Skeletal muscle satellite cell (primary cell): ENCODE measurements at regions not wholly inside any gene's neighbourhood (a gene's known extent, or its start where the extent isn't known, plus 50 kb on each side); places are given as distances from the start of the nearest gene placed in this dataset.
"Not testable (repeated sequence)": the region's sequence is repeated elsewhere in the genome, so short reads cannot be mapped to it uniquely, and the experiment has no call there.

Experiments used
- H3K27me3 ChIP-seq: 2 replicates; pipeline ENCODE4 v1.7.0; 2013; ENCODE audit warnings: low read length; ENCODE audit not compliant: control insufficient read depth, insufficient read depth
- H3K36me3 ChIP-seq: 2 replicates; pipeline ENCODE4 v1.7.0; 2013; ENCODE audit warnings: mild to moderate bottlenecking, control low read depth, low read length; ENCODE audit not compliant: insufficient read depth
- H3K4me1 ChIP-seq: 2 replicates; pipeline ENCODE4 v1.7.0; 2013; ENCODE audit warnings: low read length; ENCODE audit not compliant: control insufficient read depth, insufficient read depth
- H3K4me2 ChIP-seq: 2 replicates; pipeline ENCODE4 v1.7.0; 2013; ENCODE audit warnings: mild to moderate bottlenecking, low read length
- H3K4me3 ChIP-seq: 2 replicates; pipeline ENCODE4 v1.7.0; 2013; ENCODE audit warnings: low read length
- H3K9ac ChIP-seq: 2 replicates; pipeline ENCODE4 v1.7.0; 2013; ENCODE audit warnings: mild to moderate bottlenecking, low read depth, low read length, moderate library complexity
- H3K9me3 ChIP-seq: replicated peaks from 2 replicates; pipeline ENCODE4 v1.7.0; 2013; ENCODE audit warnings: mild to moderate bottlenecking, control low read depth, low read length

GRCh38 chr22:22193923-22194322, 50.7 kb upstream of the VPREB1 start:
- no peak overlapping the region for H3K4me2 ChIP-seq
- H3K4me3 ChIP-seq = no peak overlapping the region
- no peaks in the 10 kb centered on the region for H3K36me3 ChIP-seq
- no peaks in the 10 kb centered on the region for H3K9me3 ChIP-seq
- no peaks in the 10 kb centered on the region for H3K4me1 ChIP-seq
- H3K27me3 ChIP-seq = peaks cover 18% of the 10 kb centered on the region
- H3K9ac ChIP-seq = no peak overlapping the region

GRCh38 chr22:22193462-22193861, 51.1 kb upstream of the VPREB1 start:
- not testable (repeated sequence) for H3K9me3 ChIP-seq, H3K36me3 ChIP-seq, H3K4me3 ChIP-seq, H3K9ac ChIP-seq, H3K4me1 ChIP-seq, H3K4me2 ChIP-seq
- H3K27me3 ChIP-seq = peaks cover 14% of the 10 kb centered on the region

GRCh38 chr22:22193006-22193405, 51.6 kb upstream of the VPREB1 start:
- not testable (repeated sequence) for H3K4me1 ChIP-seq, H3K4me2 ChIP-seq, H3K9ac ChIP-seq, H3K9me3 ChIP-seq, H3K4me3 ChIP-seq, H3K36me3 ChIP-seq
- peaks cover 11% of the 10 kb centered on the region for H3K27me3 ChIP-seq

- H3K4me2 ChIP-seq, H3K9ac ChIP-seq, H3K9me3 ChIP-seq, H3K36me3 ChIP-seq, H3K4me1 ChIP-seq, H3K4me3 ChIP-seq: not testable (repeated sequence)
- peaks cover 26% of the 10 kb centered on the region for H3K27me3 ChIP-seq
These were observed 54.8 kb upstream of the VPREB1 start for GRCh38 chr22:22189796-22190195.

- not testable (repeated sequence) for H3K9me3 ChIP-seq, H3K36me3 ChIP-seq, H3K4me2 ChIP-seq, H3K4me3 ChIP-seq, H3K9ac ChIP-seq, H3K4me1 ChIP-seq
- peaks cover 45% of the 10 kb centered on the region for H3K27me3 ChIP-seq
These were observed 56.7 kb upstream of the VPREB1 start for GRCh38 chr22:22187863-22188262.

- H3K4me2 ChIP-seq = no peak overlapping the region
- no peaks in the 10 kb centered on the region for H3K36me3 ChIP-seq
- no peaks in the 10 kb centered on the region for H3K4me1 ChIP-seq
- H3K9me3 ChIP-seq = no peaks in the 10 kb centered on the region
- no peak overlapping the region for H3K9ac ChIP-seq
- no peak overlapping the region for H3K4me3 ChIP-seq
- H3K27me3 ChIP-seq = peaks cover 51% of the 10 kb centered on the region
These were observed 57.3 kb upstream of the VPREB1 start for GRCh38 chr22:22187299-22187698.

GRCh38 chr22:22185844-22186499, 58.6 kb upstream of the VPREB1 start:
- Histone ChIP-seq H3K4me1 (no peaks in the 10 kb centered on the region), H3K9me3 (no peaks in the 10 kb centered on the region), H3K9ac (no peak overlapping the region), H3K4me3 (no peak overlapping the region), H3K27me3 (peaks cover 63% of the 10 kb centered on the region), H3K36me3 (no peaks in the 10 kb centered on the region), H3K4me2 (no peak overlapping the region)

- Histone ChIP-seq H3K9ac (no peak overlapping the region), H3K4me2 (no peak overlapping the region), H3K4me3 (no peak overlapping the region), H3K9me3 (no peaks in the 10 kb centered on the region), H3K27me3 (peaks cover 69% of the 10 kb centered on the region), H3K4me1 (no peaks in the 10 kb centered on the region), H3K36me3 (no peaks in the 10 kb centered on the region)
These were observed 59.4 kb upstream of the VPREB1 start for GRCh38 chr22:22185217-22185616.

- peaks cover 76% of the 10 kb centered on the region for H3K27me3 ChIP-seq
- H3K9me3 ChIP-seq = no peaks in the 10 kb centered on the region
These were observed 60.2 kb upstream of the VPREB1 start for GRCh38 chr22:22184277-22184807.

GRCh38 chr22:22182990-22183264, 61.7 kb upstream of the VPREB1 start:
- H3K9ac ChIP-seq = no peak overlapping the region
- no peak overlapping the region for H3K4me3 ChIP-seq
- no peaks in the 10 kb centered on the region for H3K9me3 ChIP-seq
- H3K27me3 ChIP-seq = peaks cover 81% of the 10 kb centered on the region
- no peaks in the 10 kb centered on the region for H3K36me3 ChIP-seq
- H3K4me1 ChIP-seq = no peaks in the 10 kb centered on the region
- no peak overlapping the region for H3K4me2 ChIP-seq

More at GRCh38 chr22:22184277-22184807, 60.2 kb upstream of the VPREB1 start:
- Histone ChIP-seq H3K4me2 (no peak overlapping the region), H3K36me3 (no peaks in the 10 kb centered on the region), H3K9ac (no peak overlapping the region), H3K4me3 (no peak overlapping the region), H3K4me1 (no peaks in the 10 kb centered on the region)

- Histone ChIP-seq H3K27me3 (peaks cover 82% of the 10 kb centered on the region), H3K36me3 (no peaks in the 10 kb centered on the region), H3K9ac (no peak overlapping the region), H3K4me2 (no peak overlapping the region), H3K9me3 (no peaks in the 10 kb centered on the region), H3K4me1 (no peaks in the 10 kb centered on the region), H3K4me3 (no peak overlapping the region)
These were observed 62.2 kb upstream of the VPREB1 start for GRCh38 chr22:22182218-22182989.

- Histone ChIP-seq H3K4me3 (no peak overlapping the region), H3K9ac (no peak overlapping the region), H3K36me3 (no peaks in the 10 kb centered on the region), H3K4me1 (no peaks in the 10 kb centered on the region), H3K4me2 (no peak overlapping the region), H3K9me3 (no peaks in the 10 kb centered on the region), H3K27me3 (peaks cover 82% of the 10 kb centered on the region)
These were observed 63.2 kb upstream of the VPREB1 start for GRCh38 chr22:22181341-22181850.
